WI38 (cell line): ENCODE measurements at regions not wholly inside any gene's neighbourhood (a gene's known extent, or its start where the extent isn't known, plus 50 kb on each side); places are given as distances from the start of the nearest gene placed in this dataset.
"Not testable (repeated sequence)": the region's sequence is repeated elsewhere in the genome, so short reads cannot be mapped to it uniquely, and the experiment has no call there.

Experiments
- H3K4me3 ChIP-seq: 2 replicates; pipeline ENCODE4 v1.5.1; 2011; ENCODE audit warnings: low read depth, mild to moderate bottlenecking, control low read depth, low read length
- TF ChIP-seq, protein P1 (sequence below): IDR thresholded peaks from 2 replicates; pipeline ENCODE4 v1.5.1; 2012; ENCODE audit warnings: low read depth, mild to moderate bottlenecking, control low read depth, low read length

DNA sequence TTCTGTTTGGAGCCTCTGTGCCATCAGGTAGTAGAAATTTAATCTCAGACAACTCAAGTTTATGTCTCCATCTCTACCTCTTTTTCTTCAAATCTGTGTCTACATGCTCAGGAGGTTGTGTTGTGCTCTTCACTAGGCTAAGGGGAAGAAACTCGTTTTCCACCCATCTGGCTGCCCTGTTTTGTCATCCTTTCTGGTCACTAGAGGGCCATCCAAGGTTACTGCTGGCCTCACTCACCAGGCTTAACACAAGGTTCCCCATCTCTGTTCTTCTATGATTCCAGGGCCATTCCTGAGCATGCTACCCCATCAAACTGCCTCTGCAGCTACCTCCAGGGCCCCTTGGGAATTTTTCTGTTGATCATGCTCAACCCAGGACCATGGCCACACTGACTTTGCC, 213.3 kb upstream of the FBXL7 start:
- TF ChIP-seq, protein P1, sequence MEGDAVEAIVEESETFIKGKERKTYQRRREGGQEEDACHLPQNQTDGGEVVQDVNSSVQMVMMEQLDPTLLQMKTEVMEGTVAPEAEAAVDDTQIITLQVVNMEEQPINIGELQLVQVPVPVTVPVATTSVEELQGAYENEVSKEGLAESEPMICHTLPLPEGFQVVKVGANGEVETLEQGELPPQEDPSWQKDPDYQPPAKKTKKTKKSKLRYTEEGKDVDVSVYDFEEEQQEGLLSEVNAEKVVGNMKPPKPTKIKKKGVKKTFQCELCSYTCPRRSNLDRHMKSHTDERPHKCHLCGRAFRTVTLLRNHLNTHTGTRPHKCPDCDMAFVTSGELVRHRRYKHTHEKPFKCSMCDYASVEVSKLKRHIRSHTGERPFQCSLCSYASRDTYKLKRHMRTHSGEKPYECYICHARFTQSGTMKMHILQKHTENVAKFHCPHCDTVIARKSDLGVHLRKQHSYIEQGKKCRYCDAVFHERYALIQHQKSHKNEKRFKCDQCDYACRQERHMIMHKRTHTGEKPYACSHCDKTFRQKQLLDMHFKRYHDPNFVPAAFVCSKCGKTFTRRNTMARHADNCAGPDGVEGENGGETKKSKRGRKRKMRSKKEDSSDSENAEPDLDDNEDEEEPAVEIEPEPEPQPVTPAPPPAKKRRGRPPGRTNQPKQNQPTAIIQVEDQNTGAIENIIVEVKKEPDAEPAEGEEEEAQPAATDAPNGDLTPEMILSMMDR = no peak
- H3K4me3 ChIP-seq = no peak overlapping the region

DNA sequence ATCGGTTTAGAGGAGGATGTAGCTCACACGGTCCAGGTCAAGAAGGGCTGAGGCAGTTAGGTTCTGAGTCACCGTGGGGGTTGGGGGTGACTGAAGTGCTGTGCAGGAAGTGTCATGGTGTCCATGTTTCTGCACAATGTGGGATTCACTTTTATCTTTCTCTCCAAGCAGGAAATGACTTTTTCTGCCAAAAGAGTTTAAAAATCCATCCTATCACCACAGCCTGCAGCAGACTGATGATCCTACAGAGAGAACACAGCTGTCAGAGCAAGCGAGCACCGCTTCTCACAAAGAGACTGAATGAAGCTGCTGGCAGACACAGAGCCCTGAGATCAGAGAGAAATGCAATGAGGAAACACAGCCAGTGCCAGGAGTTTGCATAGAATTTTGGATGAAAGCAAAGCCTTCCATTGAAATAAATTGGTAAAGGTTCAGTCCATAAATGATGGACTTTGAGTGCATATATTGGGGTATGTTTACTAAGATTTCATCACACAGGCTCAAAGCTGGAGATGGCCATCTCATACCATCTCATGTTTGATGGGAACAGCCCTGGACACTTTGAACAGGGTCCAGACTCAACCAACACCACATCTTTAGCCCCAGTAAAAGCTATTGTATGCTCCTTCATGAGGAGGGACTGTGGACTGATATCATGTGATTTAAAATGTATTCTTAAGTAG, 213.9 kb upstream of the FBXL7 start:
- no peak overlapping the region for H3K4me3 ChIP-seq
- TF ChIP-seq, protein P1 = no peak

DNA sequence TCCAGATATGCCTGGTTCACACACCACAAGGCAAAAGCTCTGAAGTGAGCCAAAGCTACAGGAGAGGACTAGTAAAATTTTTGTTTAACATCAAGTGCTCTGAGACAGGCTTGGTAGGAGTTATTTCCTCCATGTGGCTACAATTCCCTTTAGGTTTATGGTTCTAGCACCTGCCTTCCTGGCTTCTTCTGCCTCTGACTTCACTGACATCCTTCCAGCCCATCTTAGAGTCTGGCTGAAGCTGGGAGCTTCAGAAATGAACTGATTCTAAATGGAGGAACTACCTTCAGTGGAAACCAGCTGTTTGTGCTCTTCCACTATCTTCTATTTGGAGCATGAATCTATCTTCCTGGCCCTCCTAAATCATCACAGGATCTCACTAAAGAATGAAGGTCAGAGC, 215.3 kb upstream of the FBXL7 start:
- TF ChIP-seq, protein P1 = no peak
- no peak overlapping the region for H3K4me3 ChIP-seq

DNA sequence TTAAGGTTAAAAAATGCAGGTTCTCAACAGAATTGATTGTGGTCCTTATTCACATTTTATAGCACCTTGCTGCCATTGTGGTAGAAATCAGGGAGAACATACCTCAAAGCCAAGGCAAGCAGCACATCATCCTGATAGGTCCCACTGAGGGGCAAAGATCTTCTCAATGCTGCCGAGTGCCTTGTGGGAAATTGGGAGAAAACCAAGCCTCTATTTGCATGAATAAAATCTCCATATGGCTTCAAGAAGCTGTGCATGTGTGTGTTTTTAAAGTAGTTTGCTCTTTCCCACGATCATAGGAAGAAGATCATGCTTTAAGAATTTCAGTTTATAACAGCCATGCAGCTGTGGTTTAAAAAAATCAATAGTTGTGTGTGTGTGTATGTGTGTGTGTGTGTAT, 216.9 kb upstream of the FBXL7 start:
- no peak overlapping the region for H3K4me3 ChIP-seq
- TF ChIP-seq, protein P1 = no peak

DNA sequence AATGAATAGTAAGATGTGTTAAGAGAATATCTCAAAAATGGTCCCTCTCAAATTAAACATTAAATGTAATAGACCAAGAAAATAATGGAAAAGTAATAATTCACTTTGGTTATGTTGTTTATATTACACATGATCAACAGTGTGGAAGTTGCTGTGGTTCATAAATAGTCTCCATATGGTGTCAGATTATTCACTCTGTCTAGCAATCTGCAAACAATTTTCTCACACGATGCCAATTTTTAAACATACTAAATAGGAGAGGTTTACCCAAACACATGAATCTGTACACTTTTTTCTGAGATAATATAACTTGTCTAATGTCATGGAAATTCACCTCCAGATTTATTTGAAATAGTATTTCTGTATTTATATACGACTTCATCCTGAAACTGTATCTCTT, 217.4 kb upstream of the FBXL7 start:
- TF ChIP-seq, protein P1 = no peak
- no peak overlapping the region for H3K4me3 ChIP-seq

DNA sequence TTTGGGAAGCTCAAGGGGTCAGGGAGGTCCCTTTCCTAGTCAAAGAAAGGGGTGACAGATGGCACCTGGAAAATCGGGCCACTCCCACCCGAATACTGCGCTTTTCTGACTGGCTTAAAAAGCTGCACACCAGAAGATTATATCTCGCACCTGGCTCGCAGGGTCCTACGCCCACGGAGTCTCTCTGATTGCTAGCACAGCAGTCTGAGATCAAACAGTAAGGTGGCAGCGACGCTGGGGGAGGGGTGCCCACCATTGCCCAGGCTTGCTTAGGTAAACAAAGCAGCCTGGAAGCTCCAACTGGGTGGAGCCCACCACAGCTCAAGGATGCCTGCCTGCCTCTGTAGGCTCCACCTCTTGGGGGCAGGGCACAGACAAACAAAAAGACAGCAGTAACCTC, 228.4 kb upstream of the FBXL7 start:
- H3K4me3 ChIP-seq = not testable (repeated sequence)

DNA sequence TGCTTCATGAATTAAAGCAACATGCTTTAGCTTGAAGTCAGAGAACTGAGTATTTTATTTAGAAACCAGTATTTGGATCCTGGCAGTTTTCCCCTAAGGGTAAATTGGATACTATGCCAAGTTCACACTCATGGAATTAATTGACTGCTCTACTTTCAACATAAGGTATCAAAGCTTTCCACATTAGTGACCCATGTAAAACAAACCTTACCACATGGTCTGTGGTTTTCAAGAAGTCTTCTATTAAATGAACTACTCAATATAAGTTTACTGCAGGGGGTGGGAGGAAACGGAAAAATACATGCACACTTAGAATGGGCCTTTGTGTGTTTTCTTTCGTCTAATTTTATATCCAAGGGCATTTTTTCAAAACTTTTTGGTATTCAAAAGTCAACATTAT, 232.0 kb upstream of the FBXL7 start:
- H3K4me3 ChIP-seq = no peak overlapping the region
- TF ChIP-seq, protein P1 = no peak

DNA sequence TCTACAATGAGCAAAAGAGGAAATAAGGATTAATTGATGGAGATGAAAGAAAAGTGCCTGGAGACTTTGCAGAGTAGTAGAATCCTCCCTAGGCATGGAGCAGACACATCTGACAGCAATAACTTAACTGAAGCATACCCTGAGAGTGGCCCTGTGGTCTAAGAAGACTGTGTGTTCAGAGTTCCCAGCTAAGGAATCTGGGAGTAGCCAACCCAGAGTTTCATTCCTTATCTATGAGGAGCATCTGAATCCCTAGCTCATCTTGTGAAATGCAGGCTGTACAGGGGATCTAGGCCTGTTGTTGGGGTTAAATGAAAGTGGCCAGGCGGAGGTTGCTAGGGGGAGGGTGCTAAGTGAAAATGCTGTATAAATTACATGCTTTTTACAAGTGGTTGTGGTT, 233.1 kb upstream of the FBXL7 start:
- no peak overlapping the region for H3K4me3 ChIP-seq
- TF ChIP-seq, protein P1 = no peak
